ENCODE measurements at regions not wholly inside any gene's neighbourhood (a gene's known extent, or its start where the extent isn't known, plus 50 kb on each side); places are given as distances from the start of the nearest gene placed in this dataset.
"Not testable (repeated sequence)": the region's sequence is repeated elsewhere in the genome, so short reads cannot be mapped to it uniquely, and the experiment has no call there.

DNA sequence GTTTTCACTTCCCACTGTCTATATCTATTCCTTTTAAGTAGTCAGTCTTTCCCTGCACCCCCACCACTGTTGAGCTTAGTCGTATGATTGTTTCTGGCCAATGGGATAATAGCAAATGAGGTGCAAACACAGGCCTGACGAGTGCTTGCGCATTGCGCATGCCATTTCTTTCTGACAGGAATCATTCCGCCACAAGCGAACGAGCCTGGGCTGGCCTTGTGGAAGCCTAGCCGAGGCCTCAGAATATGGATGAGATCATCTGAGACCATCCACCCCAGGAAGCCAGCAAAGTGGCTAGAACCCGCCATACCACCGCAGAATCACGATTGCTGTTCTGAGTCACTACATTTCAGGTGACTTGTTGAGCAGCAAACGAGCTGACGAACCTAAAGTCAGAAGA is 52.2 kb upstream of the PRL start:
- no peak for DNase-seq

DNA sequence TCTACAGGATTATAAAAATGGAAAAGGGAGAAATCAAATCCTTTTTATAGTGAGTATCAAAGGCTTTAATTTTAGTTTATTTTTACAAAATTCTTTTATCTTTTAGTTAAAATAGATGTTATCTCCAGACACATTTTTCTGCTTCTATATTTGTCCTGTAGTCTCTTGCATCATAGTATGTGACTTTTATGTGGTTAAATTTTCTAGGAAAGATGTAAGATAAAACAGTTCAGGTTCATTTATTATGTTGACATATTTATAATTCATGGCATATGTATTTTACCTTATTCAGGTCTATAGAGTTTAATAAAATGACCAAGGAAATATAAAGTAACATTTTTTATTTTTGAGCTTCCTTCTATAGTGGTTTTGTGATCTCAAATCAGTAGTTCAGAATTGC is 52.7 kb upstream of the PRL start:
- no peak for DNase-seq

DNA sequence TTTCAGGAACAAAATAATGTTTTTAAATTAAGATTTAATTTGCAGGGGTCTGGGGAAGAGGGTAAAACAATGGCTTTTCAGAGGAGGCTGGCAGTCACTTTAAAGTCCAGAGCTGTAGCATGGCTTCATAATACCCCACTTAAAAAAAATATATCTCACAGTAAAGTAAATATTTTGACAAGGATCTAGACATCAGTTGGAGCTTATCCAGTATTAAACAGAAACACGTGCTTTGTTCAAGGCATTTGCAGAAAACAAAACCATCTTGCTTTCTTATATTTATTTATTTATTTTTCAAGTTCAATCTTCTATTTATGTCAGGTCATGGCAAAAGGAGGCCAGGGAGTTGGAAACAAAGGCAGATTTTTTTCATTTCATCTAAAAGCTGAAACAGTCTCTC is 53.3 kb upstream of the PRL start:
- DNase-seq: peak; percentile 43

DNA sequence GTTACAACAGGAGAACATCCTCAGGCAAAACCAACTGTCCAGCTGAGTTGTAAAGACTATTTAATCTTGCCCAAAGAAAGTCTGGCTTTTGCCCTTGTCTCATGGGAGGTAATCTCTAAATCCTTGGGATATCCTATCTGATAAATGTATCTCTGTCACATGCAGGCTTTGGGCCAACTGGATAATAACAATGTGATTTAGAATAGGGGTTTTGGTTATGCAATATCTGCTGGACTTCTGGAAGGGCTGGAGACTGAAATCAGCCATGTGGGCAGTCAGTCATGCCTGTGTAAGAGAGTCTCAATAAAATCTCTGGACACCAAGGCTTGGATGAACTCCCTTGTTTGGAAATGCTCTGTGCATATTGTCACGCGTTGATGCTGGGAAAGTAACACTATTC is 56.3 kb upstream of the PRL start:
- no peak for DNase-seq

DNA sequence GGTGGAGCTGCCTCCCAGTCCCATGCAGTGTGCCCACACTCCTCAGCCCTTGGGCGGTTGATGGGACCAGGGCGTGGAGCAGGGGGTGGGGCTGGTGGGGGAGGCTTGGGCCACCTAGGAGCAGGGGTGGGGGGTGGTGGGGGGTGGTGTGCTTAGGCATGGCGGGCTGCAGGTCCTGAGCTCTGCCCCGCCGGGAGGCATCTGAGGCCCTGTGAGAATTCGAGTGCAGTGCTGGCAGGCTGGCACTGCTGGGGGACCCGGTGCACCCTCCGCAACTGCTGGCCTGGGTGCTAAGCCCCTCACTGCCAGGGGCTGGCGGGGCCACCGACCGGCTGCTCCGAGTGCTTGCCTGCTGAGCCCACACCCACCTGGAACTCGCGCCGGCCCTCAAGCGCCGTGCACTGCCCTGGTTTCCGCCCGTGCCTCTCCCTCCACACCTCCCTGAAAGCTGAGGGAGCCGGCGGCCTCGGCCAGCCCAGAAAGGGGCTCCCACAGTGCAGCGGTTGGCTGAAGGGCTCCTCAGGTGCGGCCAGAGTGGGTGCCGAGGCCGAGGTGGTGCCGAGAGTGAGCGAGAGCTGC is 59.6 kb upstream of the PRL start:
- DNase-seq: no peak

DNA sequence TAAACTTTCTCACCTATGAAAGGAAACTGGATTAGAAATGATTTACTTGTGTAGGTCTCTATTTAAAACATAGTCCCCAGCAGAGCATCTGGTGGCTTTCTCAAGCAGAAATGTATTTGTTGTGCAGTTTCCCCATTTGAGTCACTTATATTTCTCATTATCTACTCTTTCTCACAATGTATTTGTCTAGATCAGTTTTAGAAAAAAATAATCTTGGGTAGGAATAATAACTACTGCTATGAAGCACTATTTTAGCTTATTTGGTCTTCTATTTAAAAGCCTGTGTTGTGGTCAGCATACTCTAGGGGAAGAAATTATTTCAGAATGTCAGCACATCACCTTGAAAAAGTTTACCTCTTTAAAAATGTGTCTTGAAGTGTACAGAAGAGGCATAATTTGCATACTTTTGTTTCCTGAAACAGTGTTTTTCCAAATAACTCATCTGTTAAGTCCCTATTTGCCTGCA is 60.9 kb upstream of the PRL start:
- no peak for DNase-seq

DNA sequence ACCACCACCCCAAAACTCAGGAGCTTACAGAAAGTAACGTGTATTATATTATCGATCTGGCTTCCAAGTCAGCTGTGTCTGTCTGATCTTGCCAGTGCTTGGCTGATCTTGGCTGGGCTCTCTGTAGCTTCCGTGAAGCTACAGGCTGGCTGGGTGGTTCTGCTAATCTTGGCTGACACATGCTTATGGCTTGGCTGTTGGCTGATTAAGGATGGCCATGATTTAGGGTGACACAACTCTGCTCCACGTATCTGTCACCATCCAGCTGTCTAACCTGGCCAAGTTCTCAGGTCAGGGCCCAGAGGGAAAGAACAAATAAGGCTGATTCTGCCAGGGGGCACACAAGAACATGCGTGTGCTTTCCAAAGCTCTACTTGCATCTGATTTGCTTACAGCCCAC is 64.7 kb upstream of the PRL start:
- no peak for DNase-seq

DNA sequence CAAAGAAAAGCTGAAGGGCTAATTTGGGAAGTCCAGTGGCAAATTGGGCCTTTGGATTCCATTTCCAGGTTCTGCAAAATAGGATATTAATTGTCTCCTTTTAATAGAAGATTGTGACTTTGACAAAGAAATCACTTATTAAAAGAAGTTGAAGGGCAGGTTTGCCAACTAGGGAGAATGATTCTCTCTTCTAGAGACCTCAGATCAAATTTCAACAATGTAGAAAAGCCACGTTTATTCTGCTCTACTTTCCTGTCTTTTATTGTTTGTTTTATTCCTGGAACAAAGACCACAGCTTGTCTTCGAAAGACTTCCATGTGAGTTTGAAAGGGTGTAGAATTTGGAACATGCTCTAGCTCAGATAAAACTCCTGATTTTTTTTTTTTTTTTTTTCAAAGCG is 65.5 kb upstream of the PRL start:
- DNase-seq: no peak

DNA sequence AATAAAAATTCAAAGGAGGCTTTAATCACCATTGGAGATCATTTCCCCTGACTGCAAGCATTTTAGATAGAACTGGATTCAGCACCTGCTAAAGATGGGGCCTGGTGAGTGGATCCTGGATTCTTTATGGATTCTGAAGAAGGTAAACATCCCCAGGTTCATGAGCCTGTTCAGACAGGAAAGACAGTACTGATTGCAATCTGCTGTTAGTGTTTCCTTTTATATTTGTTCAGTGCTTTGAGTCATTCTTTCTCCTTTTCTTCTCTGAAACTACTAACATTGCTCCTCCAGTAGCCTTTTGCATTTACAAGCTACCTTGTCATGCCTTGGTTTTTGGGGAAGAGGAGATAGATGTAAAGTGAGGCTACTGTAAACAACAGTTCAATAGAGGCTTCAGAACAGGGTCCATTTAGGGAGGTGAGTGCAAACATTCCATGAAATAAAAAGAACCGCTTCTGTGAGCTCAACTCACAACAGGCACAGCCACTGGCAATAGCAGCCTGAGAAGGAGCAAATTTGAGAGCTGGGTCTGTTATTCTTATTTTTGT is 66.4 kb upstream of the PRL start:
- DNase-seq: peak; percentile 57

DNA sequence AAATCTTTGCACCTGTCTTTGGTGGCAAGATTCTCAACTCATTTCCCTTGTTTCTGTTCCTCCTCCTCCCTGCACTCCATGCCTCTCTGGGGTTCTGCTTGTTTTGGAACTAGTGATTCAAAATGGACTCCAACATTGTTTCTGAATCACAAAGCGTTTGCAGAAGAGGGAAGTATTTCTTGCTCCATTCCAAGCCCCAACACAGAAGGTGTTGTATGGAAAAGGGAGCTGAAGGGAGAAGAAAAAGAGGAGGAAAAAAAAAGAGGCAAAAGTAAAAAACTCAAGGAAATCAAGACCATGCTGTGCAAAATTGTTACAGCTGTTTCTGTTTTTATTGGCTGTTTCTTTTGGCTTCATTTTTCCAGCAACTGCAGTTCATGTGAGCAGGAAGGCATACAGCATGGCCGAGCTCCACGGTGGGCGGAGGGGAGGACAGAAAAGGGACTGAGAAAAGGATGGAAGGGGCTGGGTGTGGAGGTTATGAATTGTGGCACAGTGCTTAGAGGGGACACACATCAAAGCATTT is 66.9 kb upstream of the PRL start:
- DNase-seq: no peak

DNA sequence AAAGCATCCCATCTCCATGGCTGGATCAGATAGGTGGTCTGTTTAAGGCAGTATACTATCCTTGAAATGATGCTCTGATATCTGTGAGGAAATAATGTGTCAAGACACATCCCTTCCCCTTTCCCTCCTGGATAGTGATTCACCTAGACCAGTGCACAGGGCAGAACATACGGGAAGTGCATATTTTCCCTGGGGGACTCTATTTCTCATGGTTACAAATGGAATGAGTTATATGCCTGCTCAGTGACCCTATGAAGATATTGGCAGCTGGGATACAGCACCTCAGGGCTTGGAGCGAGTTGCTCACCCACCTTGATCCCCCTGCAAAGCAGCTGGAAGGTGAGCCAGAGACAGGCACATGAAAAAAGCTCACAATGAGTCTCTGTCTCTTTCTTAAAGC is 67.5 kb upstream of the PRL start:
- DNase-seq: no peak

DNA sequence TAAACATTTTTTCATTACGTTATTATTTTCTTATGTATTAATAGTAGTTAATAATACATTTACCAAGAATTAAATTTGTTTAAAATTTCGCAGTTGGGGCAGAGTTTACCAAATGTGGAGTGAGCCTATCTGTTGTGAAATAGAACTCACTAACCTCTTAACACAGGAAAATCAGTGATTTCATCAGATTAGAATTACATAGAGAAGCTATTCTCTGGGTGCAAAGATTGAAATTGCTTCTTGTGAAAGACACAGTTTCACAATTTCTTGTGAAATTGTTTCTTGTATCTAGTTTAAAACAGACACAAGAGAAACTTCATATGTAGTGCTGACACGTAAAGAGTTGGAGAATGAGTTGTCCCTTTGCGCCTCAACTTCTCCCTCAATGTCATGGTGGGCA is 69.4 kb upstream of the PRL start:
- no peak for DNase-seq

DNA sequence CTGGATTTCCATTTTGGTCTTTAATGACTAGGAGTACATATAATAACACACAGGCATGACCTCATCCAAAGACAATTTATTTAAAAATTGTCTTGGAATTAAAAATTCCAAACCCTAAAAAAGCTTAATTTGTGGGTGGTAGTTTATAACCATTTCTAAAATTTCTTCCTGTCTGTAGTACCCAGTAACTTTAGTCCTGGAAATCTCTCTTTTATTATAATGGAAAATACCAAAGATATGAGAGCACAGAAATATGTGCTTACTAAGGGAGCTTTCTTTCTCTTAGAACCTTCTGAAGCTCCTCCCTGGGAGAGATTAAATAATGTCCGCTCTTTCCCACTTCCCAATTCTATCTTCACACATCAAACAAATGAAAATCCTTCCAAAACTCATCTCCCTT is 70.5 kb upstream of the PRL start:
- DNase-seq: no peak

DNA sequence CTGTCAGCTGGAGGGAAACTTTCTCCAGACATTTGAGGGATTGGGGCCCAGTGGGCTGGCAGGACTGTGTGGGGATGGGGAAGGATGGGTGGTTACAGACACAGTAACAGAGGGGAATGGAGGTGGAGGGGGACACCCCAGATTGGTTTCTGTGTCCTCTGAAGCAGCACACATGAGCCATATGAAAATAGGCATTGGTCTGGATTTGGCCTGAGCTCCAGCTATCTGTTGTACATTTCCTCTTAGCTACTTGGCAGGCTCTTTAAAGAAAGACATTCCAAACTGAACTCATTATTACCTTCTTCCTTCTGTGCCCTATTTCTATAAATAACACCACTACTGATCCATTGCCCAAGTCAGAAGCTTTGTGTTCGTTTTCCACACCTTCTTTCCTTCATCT is 72.0 kb upstream of the PRL start:
- DNase-seq: no peak

DNA sequence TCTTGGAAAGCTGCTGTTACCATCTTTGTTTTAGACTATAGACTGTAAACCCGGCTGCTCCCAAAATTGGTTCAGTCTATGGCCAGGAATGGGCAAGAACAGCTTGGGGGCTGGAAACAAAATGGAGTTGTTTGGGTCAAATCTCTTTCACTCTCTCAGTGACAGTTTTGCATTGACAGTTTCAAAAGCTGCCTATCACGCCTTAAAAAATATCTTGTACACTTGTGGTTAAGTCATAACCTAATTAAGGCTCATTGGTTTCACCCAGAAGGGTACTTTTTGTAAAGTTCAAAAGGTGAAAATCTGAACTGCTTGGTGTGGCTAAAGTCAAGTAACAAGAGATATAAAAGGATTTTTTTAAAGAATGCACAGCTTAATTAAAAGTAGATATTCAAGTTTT is 76.1 kb upstream of the PRL start:
- DNase-seq: no peak

DNA sequence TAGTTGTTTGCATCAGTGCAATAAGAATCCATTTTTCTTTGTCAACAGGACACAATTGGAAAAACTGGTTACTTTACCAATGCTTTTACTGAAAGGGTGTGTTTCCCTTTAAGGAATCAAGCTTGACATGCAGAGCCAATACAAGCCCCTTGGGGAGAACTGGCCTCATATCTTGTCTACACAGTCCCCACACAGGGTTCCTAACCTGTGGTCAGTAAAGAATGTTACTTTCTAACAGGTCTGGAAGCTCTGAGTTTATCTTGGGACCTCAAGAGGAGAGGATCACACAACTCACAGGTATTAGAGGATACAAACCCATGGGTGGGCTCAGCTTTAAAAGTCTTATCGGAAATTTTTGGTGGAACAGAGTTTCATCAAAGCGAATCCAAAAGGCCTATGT is 78.1 kb upstream of the PRL start:
- not testable (repeated sequence) for DNase-seq

DNA sequence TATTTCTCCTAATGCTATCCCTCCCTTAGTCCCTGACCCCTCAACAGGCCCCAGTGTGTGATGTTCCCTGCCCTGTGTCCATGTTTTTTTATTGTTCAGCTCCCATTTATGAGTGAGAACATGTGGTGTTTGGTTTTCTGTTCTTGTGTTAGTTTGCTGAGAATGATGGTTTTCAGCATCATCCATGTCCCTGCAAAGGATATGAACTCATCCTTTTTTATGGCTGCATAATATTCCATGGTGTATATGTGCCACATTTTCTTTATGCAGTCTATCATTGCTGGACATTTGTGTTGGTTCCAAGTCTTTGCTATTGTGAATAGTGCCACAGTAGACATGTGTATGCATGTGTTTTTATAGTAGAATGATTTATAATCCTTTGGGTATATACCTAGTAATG is 79.5 kb upstream of the PRL start:
- DNase-seq: not testable (repeated sequence)

DNA sequence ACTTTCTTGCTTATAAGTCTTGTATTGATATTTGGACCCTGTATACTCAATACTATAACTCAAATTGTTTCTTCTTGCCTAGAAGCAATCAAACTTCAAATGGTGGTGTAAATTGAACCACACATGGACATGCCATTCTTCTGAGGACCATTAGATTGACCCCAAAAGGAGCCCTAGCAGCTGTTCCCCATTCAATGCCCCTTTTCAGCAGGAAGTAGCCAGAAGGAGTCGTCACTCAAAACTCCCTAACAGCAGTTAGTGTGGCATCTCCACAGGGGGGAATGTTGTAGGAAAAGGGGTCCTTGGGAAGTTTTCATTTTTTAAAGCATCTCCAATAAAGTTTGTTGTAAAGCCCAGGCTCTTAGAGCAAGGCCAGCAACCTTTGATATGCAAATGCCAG is 81.7 kb upstream of the PRL start:
- DNase-seq: not testable (repeated sequence)

DNA sequence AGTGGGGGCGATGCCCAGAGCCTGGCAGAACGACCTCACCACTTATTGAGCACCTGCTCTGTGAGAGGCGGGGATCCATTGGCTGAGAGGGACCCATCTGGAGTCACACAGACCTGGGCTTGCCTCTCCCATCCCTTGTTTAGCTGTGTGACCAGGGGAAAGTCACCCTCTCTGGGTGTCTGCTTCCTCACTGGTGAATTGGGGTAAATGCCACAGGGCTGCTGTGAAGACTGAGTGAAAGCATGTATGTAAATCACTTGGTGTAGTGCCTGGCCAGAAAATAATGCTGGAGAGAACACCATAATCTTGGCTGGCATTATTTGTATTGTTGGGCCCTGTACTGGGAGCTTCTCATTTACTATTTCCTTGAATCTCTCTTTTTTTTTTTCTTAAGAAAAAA is 83.4 kb upstream of the PRL start:
- no peak for DNase-seq

DNA sequence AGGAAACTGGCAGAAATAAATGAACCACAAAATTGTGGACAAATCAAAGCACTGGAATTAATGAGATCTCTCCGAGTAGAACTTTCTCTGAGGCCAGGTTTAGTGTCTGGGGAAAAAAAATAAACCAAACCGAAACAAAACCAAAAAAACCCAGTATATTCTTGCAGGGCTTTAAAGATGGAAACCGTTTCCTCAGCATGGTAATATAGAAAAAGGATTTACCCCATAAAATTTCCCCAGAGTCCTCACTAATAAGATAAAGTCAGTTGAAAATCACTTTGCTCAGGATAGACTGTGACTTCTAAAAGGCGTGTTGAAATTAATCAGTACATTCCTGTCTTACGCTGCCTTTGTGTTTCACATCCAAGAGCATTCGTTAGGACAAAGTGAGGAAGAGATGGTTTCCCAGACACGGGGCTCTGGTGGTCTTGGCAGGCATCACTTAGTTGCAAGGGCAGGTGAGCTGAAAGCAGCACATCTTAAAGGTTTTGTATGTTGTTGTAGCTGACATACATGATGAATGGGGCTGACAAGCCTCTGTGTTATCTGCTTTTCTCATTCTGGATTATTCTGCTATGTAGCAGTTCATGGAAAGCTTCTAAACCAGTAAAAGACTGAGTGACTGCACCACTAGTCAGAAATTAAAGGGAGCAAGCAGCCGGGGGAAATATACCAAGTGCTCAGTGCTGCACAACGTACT is 85.2 kb upstream of the PRL start:
- DNase-seq: no peak

DNA sequence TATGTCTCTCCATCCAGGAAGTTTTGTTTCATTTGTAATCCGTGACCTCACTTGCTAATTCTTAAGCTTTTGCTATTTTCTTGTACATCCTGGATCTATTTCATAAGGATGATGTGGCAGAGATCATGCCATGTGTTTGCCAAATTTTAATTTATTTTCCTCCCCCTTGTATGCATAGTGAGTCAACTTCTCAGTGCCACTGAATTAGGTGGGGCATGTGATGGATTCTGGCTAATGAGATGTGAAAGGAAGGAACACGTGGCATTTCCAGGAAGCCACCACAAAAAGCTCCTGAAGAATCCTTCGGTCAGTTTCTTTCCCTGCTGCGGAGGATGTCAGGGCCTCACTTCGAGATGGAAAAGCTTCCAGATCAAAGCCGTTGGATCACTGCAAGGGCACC is 86.2 kb upstream of the PRL start:
- DNase-seq: no peak

DNA sequence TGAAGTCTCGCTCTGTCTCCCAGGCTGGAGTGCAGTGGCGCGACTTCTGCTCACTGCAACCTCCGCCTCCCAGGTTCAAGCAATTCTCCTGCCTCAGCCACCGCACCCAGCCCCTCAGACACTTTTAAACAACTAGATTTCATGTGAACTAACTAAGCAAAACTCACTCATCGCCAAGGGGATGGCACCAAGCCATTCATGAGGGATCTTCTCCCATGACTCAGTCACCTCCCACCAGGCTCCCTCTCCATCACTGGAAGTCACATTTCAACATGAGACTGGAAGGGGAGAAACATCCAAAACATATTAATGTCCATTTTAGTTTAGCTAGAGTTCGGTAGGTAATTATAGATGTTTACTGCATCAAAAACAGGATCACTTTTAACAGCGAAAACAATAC is 95.9 kb upstream of the PRL start:
- no peak for DNase-seq

DNA sequence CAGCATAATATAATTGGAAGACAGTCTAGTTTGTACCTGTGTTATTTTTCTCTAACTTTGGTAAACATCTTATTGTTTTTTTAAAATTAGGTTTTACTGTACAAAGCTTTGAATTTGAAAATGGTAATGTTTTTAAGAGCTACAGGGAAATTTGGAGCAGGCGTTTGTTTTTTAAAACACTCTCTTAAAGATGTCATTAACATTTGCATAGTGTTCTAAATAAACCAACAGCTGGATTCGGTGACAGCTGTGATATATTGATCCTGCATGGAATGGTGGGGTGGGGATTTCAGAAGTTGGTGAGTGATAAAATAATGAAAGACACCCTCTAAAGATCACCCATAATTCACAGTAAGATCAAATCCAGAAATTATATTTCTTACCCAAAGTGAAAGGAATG is 97.9 kb upstream of the PRL start:
- DNase-seq: no peak

DNA sequence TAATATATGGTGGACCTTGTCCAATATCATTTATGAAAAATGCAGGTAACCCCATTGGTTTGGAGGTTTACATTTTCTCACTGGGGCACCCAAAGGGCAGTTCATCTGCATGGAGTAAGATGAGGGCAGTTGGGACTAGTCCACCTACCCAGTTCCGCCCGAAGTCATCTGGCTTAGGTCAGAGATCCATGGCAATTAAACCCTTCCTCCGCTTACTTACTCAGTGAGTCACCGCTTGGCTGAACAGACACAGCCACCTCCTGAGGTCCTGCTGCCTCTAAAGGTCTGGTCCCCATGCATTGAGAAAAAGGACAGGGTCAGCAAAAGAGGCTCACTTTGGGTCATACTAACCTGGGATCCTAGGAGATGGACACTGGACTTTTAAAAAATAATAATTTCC is 102.9 kb upstream of the PRL start:
- no peak for DNase-seq

DNA sequence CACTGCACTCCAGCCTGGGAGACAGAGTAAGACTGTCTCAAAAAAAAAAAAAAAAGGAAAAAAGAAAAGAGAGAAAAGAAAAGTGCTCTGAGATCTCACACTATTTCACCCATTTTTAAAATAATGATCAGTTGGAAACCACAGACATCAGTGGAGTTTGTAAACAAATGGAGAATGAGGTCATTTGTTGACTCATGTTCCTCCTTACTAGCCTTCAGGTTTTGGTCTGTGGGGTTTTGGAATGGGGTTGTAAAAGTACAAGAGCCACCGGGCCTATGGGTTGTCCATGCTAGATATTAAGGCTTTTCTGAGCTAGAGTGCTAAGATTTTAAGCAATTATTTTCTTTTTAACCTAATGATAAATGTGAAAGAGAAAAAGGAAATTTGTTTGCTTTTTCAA is 104.4 kb upstream of the PRL start:
- no peak for DNase-seq
